ENCODE measurements at regions not wholly inside any gene's neighbourhood (a gene's known extent, or its start where the extent isn't known, plus 50 kb on each side); places are given as distances from the start of the nearest gene placed in this dataset.

GRCh38 chr7:88452646-88453045 lies 146.0 kb upstream of the STEAP4 start (continued):
- TF ChIP-seq, protein P1, sequence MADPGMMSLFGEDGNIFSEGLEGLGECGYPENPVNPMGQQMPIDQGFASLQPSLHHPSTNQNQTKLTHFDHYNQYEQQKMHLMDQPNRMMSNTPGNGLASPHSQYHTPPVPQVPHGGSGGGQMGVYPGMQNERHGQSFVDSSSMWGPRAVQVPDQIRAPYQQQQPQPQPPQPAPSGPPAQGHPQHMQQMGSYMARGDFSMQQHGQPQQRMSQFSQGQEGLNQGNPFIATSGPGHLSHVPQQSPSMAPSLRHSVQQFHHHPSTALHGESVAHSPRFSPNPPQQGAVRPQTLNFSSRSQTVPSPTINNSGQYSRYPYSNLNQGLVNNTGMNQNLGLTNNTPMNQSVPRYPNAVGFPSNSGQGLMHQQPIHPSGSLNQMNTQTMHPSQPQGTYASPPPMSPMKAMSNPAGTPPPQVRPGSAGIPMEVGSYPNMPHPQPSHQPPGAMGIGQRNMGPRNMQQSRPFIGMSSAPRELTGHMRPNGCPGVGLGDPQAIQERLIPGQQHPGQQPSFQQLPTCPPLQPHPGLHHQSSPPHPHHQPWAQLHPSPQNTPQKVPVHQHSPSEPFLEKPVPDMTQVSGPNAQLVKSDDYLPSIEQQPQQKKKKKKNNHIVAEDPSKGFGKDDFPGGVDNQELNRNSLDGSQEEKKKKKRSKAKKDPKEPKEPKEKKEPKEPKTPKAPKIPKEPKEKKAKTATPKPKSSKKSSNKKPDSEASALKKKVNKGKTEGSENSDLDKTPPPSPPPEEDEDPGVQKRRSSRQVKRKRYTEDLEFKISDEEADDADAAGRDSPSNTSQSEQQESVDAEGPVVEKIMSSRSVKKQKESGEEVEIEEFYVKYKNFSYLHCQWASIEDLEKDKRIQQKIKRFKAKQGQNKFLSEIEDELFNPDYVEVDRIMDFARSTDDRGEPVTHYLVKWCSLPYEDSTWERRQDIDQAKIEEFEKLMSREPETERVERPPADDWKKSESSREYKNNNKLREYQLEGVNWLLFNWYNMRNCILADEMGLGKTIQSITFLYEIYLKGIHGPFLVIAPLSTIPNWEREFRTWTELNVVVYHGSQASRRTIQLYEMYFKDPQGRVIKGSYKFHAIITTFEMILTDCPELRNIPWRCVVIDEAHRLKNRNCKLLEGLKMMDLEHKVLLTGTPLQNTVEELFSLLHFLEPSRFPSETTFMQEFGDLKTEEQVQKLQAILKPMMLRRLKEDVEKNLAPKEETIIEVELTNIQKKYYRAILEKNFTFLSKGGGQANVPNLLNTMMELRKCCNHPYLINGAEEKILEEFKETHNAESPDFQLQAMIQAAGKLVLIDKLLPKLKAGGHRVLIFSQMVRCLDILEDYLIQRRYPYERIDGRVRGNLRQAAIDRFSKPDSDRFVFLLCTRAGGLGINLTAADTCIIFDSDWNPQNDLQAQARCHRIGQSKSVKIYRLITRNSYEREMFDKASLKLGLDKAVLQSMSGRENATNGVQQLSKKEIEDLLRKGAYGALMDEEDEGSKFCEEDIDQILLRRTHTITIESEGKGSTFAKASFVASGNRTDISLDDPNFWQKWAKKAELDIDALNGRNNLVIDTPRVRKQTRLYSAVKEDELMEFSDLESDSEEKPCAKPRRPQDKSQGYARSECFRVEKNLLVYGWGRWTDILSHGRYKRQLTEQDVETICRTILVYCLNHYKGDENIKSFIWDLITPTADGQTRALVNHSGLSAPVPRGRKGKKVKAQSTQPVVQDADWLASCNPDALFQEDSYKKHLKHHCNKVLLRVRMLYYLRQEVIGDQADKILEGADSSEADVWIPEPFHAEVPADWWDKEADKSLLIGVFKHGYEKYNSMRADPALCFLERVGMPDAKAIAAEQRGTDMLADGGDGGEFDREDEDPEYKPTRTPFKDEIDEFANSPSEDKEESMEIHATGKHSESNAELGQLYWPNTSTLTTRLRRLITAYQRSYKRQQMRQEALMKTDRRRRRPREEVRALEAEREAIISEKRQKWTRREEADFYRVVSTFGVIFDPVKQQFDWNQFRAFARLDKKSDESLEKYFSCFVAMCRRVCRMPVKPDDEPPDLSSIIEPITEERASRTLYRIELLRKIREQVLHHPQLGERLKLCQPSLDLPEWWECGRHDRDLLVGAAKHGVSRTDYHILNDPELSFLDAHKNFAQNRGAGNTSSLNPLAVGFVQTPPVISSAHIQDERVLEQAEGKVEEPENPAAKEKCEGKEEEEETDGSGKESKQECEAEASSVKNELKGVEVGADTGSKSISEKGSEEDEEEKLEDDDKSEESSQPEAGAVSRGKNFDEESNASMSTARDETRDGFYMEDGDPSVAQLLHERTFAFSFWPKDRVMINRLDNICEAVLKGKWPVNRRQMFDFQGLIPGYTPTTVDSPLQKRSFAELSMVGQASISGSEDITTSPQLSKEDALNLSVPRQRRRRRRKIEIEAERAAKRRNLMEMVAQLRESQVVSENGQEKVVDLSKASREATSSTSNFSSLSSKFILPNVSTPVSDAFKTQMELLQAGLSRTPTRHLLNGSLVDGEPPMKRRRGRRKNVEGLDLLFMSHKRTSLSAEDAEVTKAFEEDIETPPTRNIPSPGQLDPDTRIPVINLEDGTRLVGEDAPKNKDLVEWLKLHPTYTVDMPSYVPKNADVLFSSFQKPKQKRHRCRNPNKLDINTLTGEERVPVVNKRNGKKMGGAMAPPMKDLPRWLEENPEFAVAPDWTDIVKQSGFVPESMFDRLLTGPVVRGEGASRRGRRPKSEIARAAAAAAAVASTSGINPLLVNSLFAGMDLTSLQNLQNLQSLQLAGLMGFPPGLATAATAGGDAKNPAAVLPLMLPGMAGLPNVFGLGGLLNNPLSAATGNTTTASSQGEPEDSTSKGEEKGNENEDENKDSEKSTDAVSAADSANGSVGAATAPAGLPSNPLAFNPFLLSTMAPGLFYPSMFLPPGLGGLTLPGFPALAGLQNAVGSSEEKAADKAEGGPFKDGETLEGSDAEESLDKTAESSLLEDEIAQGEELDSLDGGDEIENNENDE (IDR thresholded peaks at IDR 0.05; ENCODE audit: insufficient replicate concordance, low read length), result no peak
- no peak for TF ChIP-seq RAD21 (IDR thresholded peaks at IDR 0.05 in 1 of 2, conservative IDR thresholded peaks at IDR 0.05 in 1 of 2; ENCODE audit: low read depth in 2 of 2, low read length in 2 of 2)
- TF ChIP-seq CHD1 (IDR thresholded peaks at IDR 0.05; ENCODE audit: low read depth, low read length), result no peak
- TF ChIP-seq, protein P2, sequence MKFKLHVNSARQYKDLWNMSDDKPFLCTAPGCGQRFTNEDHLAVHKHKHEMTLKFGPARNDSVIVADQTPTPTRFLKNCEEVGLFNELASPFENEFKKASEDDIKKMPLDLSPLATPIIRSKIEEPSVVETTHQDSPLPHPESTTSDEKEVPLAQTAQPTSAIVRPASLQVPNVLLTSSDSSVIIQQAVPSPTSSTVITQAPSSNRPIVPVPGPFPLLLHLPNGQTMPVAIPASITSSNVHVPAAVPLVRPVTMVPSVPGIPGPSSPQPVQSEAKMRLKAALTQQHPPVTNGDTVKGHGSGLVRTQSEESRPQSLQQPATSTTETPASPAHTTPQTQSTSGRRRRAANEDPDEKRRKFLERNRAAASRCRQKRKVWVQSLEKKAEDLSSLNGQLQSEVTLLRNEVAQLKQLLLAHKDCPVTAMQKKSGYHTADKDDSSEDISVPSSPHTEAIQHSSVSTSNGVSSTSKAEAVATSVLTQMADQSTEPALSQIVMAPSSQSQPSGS (IDR thresholded peaks at IDR 0.05; ENCODE audit: low read length), result no peak
- TF ChIP-seq TBP (IDR thresholded peaks at IDR 0.05; ENCODE audit: low read depth, low read length), result no peak
- TF ChIP-seq CEBPB (IDR thresholded peaks at IDR 0.05; ENCODE audit: low read depth, low read length), result no peak
- TF ChIP-seq SUZ12 (IDR thresholded peaks at IDR 0.05; ENCODE audit: low read length), result no peak
- no peak for TF ChIP-seq PHF8 (conservative IDR thresholded peaks at IDR 0.05; ENCODE audit: low read depth, low read length)
- TF ChIP-seq TAF7 (optimal IDR thresholded peaks at IDR 0.05; ENCODE audit: borderline replicate concordance, low read depth, low read length), result no peak
